H9 (cell line): ENCODE measurements at regions not wholly inside any gene's neighbourhood (a gene's known extent, or its start where the extent isn't known, plus 50 kb on each side); places are given as distances from the start of the nearest gene placed in this dataset.

Experiments
- DNase-seq: peaks from one replicate; pipeline ENCODE4 v3.0.0-alpha.2; 2017
- H2AFZ ChIP-seq: one replicate; pipeline ENCODE4 v1.6.1; 2013; ENCODE audit warnings: mild to moderate bottlenecking, low read length, control low read depth, moderate library complexity
- H2AK5ac ChIP-seq: 2 replicates; pipeline ENCODE4 v1.6.1; 2013; ENCODE audit warnings: low read length, control low read depth, mixed read lengths; ENCODE audit not compliant: insufficient read length
- H2BK120ac ChIP-seq: one replicate; pipeline ENCODE4 v1.6.1; 2013; ENCODE audit warnings: low read depth, mild to moderate bottlenecking, low read length, control low read depth, inconsistent platforms; ENCODE audit not compliant: poor library complexity, severe bottlenecking
- H2BK12ac ChIP-seq: 2 replicates; pipeline ENCODE4 v1.6.1; 2013; ENCODE audit warnings: low read length, control low read depth, mixed read lengths, low read depth; ENCODE audit not compliant: insufficient read length
- H2BK15ac ChIP-seq: 2 replicates; pipeline ENCODE4 v1.6.1; 2013; ENCODE audit warnings: low read depth, low read length, control low read depth
- H2BK20ac ChIP-seq: one replicate; pipeline ENCODE4 v1.6.1; 2013; ENCODE audit warnings: low read depth, mild to moderate bottlenecking, low read length, control low read depth, inconsistent platforms; ENCODE audit not compliant: poor library complexity, severe bottlenecking
- H2BK5ac ChIP-seq: 2 replicates; pipeline ENCODE4 v1.6.1; 2013; ENCODE audit warnings: low read length, control low read depth, mixed read lengths; ENCODE audit not compliant: insufficient read length
- H3K14ac ChIP-seq: 2 replicates; pipeline ENCODE4 v1.6.1; 2013; ENCODE audit warnings: low read length, control low read depth; ENCODE audit not compliant: insufficient read depth
- H3K18ac ChIP-seq: 2 replicates; pipeline ENCODE4 v1.6.1; 2013; ENCODE audit warnings: low read depth, mild to moderate bottlenecking, mixed read lengths, low read length, control low read depth; ENCODE audit not compliant: insufficient read length
- H3K23ac ChIP-seq: 2 replicates; pipeline ENCODE4 v1.6.1; 2013; ENCODE audit warnings: low read length, control low read depth, mixed read lengths, low read depth; ENCODE audit not compliant: insufficient read length
- H3K23me2 ChIP-seq: 2 replicates; pipeline ENCODE4 v1.6.1; 2013; ENCODE audit warnings: low read depth, mild to moderate bottlenecking, mixed read lengths, low read length, control low read depth; ENCODE audit not compliant: insufficient read length, poor library complexity, severe bottlenecking
- H3K27ac ChIP-seq: 2 replicates; pipeline ENCODE4 v1.5.1; 2013; ENCODE audit warnings: low read length, control low read depth, mixed read lengths, low read depth; ENCODE audit not compliant: insufficient read length
- H3K27me3 ChIP-seq: 2 replicates; pipeline ENCODE4 v1.6.1; 2013; ENCODE audit warnings: low read length, control low read depth, inconsistent platforms; ENCODE audit not compliant: insufficient read depth
- H3K4ac ChIP-seq: 2 replicates; pipeline ENCODE4 v1.6.1; 2013; ENCODE audit warnings: low read depth, mild to moderate bottlenecking, control low read depth, inconsistent platforms, low read length, moderate library complexity
- H3K4me1 ChIP-seq: 2 replicates; pipeline ENCODE4 v1.6.1; 2013; ENCODE audit warnings: low read length, control low read depth, inconsistent platforms; ENCODE audit not compliant: insufficient read depth
- H3K4me2 ChIP-seq: 2 replicates; pipeline ENCODE4 v1.6.1; 2013; ENCODE audit warnings: low read length, control low read depth, mixed read lengths; ENCODE audit not compliant: insufficient read length, insufficient read depth
- H3K56ac ChIP-seq: 2 replicates; pipeline ENCODE4 v1.6.1; 2013; ENCODE audit warnings: low read depth, mild to moderate bottlenecking, mixed read lengths, low read length, control low read depth; ENCODE audit not compliant: insufficient read length
- H3K79me1 ChIP-seq: 2 replicates; pipeline ENCODE4 v1.6.1; 2013; ENCODE audit warnings: low read depth, mild to moderate bottlenecking, moderate library complexity, low read length, control low read depth, inconsistent platforms; ENCODE audit not compliant: insufficient read depth, poor library complexity, severe bottlenecking
- H3K79me2 ChIP-seq: 2 replicates; pipeline ENCODE4 v1.6.1; 2013; ENCODE audit warnings: low read length, control low read depth, inconsistent platforms; ENCODE audit not compliant: insufficient read depth
- H3K9ac ChIP-seq: 2 replicates; pipeline ENCODE4 v1.6.1; 2013; ENCODE audit warnings: low read length, control low read depth, mixed read lengths; ENCODE audit not compliant: insufficient read length; ENCODE audit errors: extremely low read depth
- H3K9me3 ChIP-seq: one replicate; pipeline ENCODE4 v1.6.1; 2013; ENCODE audit warnings: low read depth, low read length, inconsistent platforms; ENCODE audit not compliant: control insufficient read depth
- H3T11ph ChIP-seq: one replicate; pipeline ENCODE4 v1.6.1; 2013; ENCODE audit warnings: mild to moderate bottlenecking, low read length, control low read depth, inconsistent platforms
- H4K20me1 ChIP-seq: one replicate; pipeline ENCODE4 v1.6.1; 2013; ENCODE audit not compliant: control insufficient read depth, insufficient read length, insufficient read depth
- H4K5ac ChIP-seq: 2 replicates; pipeline ENCODE4 v1.6.1; 2013; ENCODE audit warnings: low read depth, mild to moderate bottlenecking, mixed read lengths, low read length, control low read depth; ENCODE audit not compliant: insufficient read length
- H4K8ac ChIP-seq: replicated peaks from 2 replicates; pipeline ENCODE4 v1.6.1; 2013; ENCODE audit warnings: low read length, control low read depth, mixed read lengths, low read depth; ENCODE audit not compliant: insufficient read length
- H4K91ac ChIP-seq: 2 replicates; pipeline ENCODE4 v1.6.1; 2013; ENCODE audit warnings: low read depth, mild to moderate bottlenecking, moderate library complexity, mixed read lengths, low read length, control low read depth; ENCODE audit not compliant: insufficient read length
- H3K27ac Mint-ChIP-seq, 3 experiments: 2 replicates in 2 of 3; 3 replicates in 1 of 3; pipeline ENCODE4 v1.8.0; 2020 to 2021; ENCODE audit warnings: mixed read lengths in 3 of 3, mild to moderate bottlenecking in 1 of 3, moderate library complexity in 1 of 3
- H3K27me3 Mint-ChIP-seq: 2 replicates; pipeline ENCODE4 v1.8.0; 2021; ENCODE audit warnings: low read depth, mild to moderate bottlenecking, moderate library complexity, mixed read lengths
- H3K36me3 Mint-ChIP-seq, 3 experiments: 2 replicates in 2 of 3; 3 replicates in 1 of 3; pipeline ENCODE4 v1.8.0; 2020 to 2021; ENCODE audit warnings: low read depth in 3 of 3, mixed read lengths in 3 of 3; ENCODE audit not compliant: insufficient read depth in 1 of 3
- H3K4me1 Mint-ChIP-seq, 2 experiments: 2 replicates each; pipeline ENCODE4 v1.8.0; 2020; ENCODE audit warnings: mixed read lengths in 2 of 2
- H3K4me3 Mint-ChIP-seq, 2 experiments: 2 replicates in 1 of 2; 3 replicates in 1 of 2; pipeline ENCODE4 v1.8.0; 2020 to 2021; ENCODE audit warnings: mild to moderate bottlenecking in 2 of 2, mixed read lengths in 2 of 2, moderate library complexity in 1 of 2
- H3K9me3 Mint-ChIP-seq, 2 experiments: 2 replicates in 1 of 2; 3 replicates in 1 of 2; pipeline ENCODE4 v1.8.0; 2020; ENCODE audit warnings: mild to moderate bottlenecking in 2 of 2, mixed read lengths in 2 of 2, moderate library complexity in 1 of 2
- CTCF ChIP-seq: fragments of 200-600 bp; sonication (generic); conservative IDR thresholded peaks from 3 replicates; pipeline ENCODE4 v1.8.0; 2021; ENCODE audit warnings: antibody characterized with exemption, mild to moderate bottlenecking
- WGBS: extraction: QIAGEN DNeasy Blood & Tissue Kit; methylation state at CpG from one replicate; pipeline ENCODE4 v1.1.7; 2013; ENCODE audit warnings: missing lambda C conversion rate, low lambda C conversion rate, mixed read lengths; ENCODE audit not compliant: insufficient read length; ENCODE audit errors: extremely low coverage; 5-methylcytosine and 5-hydroxymethylcytosine counted together

GRCh38 chr9:2335260-2335659 lies 286.3 kb upstream of the VLDLR start:
- no peaks in the 10 kb centered on the region for H3K9me3 ChIP-seq
- no peak overlapping the region for H2AK5ac ChIP-seq
- no peaks in the 10 kb centered on the region for H4K20me1 ChIP-seq
- H3K56ac ChIP-seq: no peak overlapping the region
- Mint-ChIP-seq H3K4me1 (peaks cover 2 to 10% of the 10 kb centered on the region in 2 experiments; a peak in 3 of 4 replicates), H3K27me3 (no peaks in the 10 kb centered on the region), H3K4me3 (no peak overlapping the region), H3K9me3 (peaks cover under 1 to 3% of the 10 kb centered on the region in 2 experiments; a peak in 2 of 5 replicates), H3K27ac (no peak overlapping the region), H3K36me3 (no peaks in the 10 kb centered on the region)
- H3K4me2 ChIP-seq: no peak overlapping the region
- H3K79me1 ChIP-seq: no peaks in the 10 kb centered on the region
- no peaks in the 10 kb centered on the region for H3K27me3 ChIP-seq
- TF ChIP-seq CTCF: no peak
- no peak overlapping the region for H2BK12ac ChIP-seq
- DNase-seq: no peak
- no peak overlapping the region for H3K18ac ChIP-seq
- no peak overlapping the region for H3K14ac ChIP-seq
- H4K91ac ChIP-seq: no peak overlapping the region
- no peak overlapping the region for H4K8ac ChIP-seq
- no peaks in the 10 kb centered on the region; the same call in 1 of the 2 replicates for H3K79me2 ChIP-seq
- no peak overlapping the region for H3K23ac ChIP-seq
- no peak overlapping the region for H2AFZ ChIP-seq
- H4K5ac ChIP-seq: no peak overlapping the region
- H2BK20ac ChIP-seq: no peak overlapping the region
- no peak overlapping the region for H3T11ph ChIP-seq
- no peaks in the 10 kb centered on the region for H3K4me1 ChIP-seq
- no peak overlapping the region for H2BK120ac ChIP-seq
- no peaks in the 10 kb centered on the region for H3K23me2 ChIP-seq
- WGBS: no CpG with 5 or more reads among the region's 4 CpGs
- H2BK15ac ChIP-seq: no peak overlapping the region
- no peak overlapping the region for H2BK5ac ChIP-seq
- no peak overlapping the region for H3K27ac ChIP-seq
- H3K9ac ChIP-seq: no peak overlapping the region
- H3K4ac ChIP-seq: no peak overlapping the region
